ENCODE measurements at regions not wholly inside any gene's neighbourhood (a gene's known extent, or its start where the extent isn't known, plus 50 kb on each side); places are given as distances from the start of the nearest gene placed in this dataset.

GRCh38 chr16:87185308-87185707, 131.9 kb downstream of the C16orf95 start:
- ATAC-seq (no peak), DNase-seq (no peak)
- Histone ChIP-seq H3K4me3 (no peak overlapping the region), H3K36me3 (ENCODE audit: low read depth) (no peaks in the 10 kb centered on the region), H3K4me1 (ENCODE audit: low read depth) (no peaks in the 10 kb centered on the region), H3K9me3 (peaks cover 4% of the 10 kb centered on the region)
- intact Hi-C loops (cut with DNase I, micrococcal nuclease) = no loop called here
- TF ChIP-seq, protein P1, sequence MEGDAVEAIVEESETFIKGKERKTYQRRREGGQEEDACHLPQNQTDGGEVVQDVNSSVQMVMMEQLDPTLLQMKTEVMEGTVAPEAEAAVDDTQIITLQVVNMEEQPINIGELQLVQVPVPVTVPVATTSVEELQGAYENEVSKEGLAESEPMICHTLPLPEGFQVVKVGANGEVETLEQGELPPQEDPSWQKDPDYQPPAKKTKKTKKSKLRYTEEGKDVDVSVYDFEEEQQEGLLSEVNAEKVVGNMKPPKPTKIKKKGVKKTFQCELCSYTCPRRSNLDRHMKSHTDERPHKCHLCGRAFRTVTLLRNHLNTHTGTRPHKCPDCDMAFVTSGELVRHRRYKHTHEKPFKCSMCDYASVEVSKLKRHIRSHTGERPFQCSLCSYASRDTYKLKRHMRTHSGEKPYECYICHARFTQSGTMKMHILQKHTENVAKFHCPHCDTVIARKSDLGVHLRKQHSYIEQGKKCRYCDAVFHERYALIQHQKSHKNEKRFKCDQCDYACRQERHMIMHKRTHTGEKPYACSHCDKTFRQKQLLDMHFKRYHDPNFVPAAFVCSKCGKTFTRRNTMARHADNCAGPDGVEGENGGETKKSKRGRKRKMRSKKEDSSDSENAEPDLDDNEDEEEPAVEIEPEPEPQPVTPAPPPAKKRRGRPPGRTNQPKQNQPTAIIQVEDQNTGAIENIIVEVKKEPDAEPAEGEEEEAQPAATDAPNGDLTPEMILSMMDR (IDR thresholded peaks at IDR 0.05) = no peak

DNA sequence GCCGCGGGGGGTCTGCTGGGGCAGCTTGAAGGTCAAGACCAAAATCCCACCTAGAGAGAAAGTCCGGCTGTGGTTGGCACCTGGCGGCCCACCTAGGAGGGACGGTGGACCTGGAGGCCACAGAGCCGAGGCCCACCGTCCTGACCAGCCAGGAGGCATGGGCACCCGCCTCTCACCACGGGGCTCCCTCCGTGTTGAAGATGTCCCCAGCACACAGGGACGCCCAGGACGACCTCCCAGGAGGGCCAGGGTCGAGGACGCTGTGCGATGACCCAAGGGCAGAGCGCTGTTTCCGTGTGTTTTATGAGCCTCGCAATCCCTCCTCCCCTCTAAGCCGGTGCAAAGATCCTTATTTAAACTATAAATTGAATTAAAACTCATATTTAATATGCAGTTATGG, 131.2 kb downstream of the C16orf95 start:
- H3K36me3 ChIP-seq (ENCODE audit: low read depth) = no peaks in the 10 kb centered on the region
- H3K9me3 ChIP-seq = peaks cover 10% of the 10 kb centered on the region
- H3K4me1 ChIP-seq (ENCODE audit: low read depth) = no peaks in the 10 kb centered on the region
- ATAC-seq = no peak
- TF ChIP-seq, protein P1 (IDR thresholded peaks at IDR 0.05) = no peak
- DNase-seq = no peak
- no peak overlapping the region for H3K4me3 ChIP-seq
- intact Hi-C loops (cut with DNase I, micrococcal nuclease) = no loop called here

GRCh38 chr16:87186446-87186845, 130.7 kb downstream of the C16orf95 start:
- H3K9me3 ChIP-seq = peaks cover 10% of the 10 kb centered on the region
- no peak overlapping the region for H3K4me3 ChIP-seq
- intact Hi-C loops (cut with DNase I, micrococcal nuclease) = no loop called here
- TF ChIP-seq, protein P1 (IDR thresholded peaks at IDR 0.05) = no peak
- ATAC-seq = no peak
- no peak for DNase-seq
- no peaks in the 10 kb centered on the region for H3K36me3 ChIP-seq (ENCODE audit: low read depth)
- H3K4me1 ChIP-seq (ENCODE audit: low read depth) = no peaks in the 10 kb centered on the region

DNA sequence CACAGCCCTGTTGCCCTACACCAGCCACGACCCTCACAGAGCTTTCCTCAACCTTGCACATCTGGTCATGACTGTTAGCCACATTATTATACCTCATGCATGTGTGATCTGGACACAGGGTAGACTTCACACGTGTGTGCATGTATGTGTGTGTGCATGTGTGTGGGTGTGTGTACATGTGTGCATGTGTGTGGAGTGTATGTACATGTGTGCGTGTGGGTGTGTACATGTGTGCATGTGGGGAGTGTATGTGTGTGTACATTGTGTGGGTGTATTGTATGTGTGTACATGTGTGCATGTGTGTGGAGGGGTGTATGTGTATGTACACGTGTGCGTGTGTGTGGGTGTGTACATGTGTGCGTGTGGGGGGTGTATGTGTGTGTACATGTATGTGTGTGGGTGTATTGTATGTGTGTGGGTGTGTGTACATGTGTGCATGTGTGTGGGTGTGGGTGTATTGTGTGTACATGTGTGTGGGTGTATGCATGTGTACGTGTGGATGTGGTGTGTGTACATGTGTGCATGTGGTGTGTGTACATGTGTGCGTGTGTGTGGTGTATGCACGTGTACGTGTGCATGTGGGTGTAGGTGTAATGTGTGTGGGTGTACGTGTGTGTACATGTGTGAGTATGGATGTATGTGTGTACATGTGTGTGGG, 130.2 kb downstream of the C16orf95 start:
- ATAC-seq (no peak), DNase-seq (no peak)
- no peaks in the 10 kb centered on the region for H3K4me1 ChIP-seq (ENCODE audit: low read depth)
- TF ChIP-seq, protein P1 (IDR thresholded peaks at IDR 0.05) = no peak
- intact Hi-C loops (cut with DNase I, micrococcal nuclease) = no loop called here
- peaks cover 10% of the 10 kb centered on the region for H3K9me3 ChIP-seq
- H3K4me3 ChIP-seq = no peak overlapping the region
- no peaks in the 10 kb centered on the region for H3K36me3 ChIP-seq (ENCODE audit: low read depth)

DNA sequence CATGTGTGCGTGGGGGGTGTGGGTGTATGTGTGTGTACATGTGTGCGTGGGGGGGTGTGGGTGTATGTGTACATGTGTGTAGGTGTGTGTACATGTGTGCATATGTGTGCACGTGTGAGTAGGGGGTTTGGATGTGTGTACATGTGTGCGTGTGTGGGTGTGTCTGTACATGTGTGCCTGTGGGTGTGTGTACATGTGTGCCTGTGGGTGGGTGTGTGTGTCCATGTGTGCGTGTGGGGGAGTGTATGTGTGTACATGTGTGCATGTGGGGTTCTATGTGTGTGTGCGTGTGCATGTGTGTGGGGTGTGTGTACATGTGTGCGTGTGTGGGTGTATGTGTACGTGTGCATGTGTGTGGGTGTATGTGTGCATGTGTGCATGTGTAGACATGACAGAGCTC, 129.1 kb downstream of the C16orf95 start:
- intact Hi-C loops (cut with DNase I, micrococcal nuclease) = no loop called here
- no peak for ATAC-seq
- peaks cover 10% of the 10 kb centered on the region for H3K9me3 ChIP-seq
- TF ChIP-seq, protein P1 (IDR thresholded peaks at IDR 0.05) = no peak
- no peaks in the 10 kb centered on the region for H3K4me1 ChIP-seq (ENCODE audit: low read depth)
- H3K4me3 ChIP-seq = no peak overlapping the region
- H3K36me3 ChIP-seq (ENCODE audit: low read depth) = no peaks in the 10 kb centered on the region
- DNase-seq = no peak

- H3K4me1 ChIP-seq (ENCODE audit: low read depth) = no peaks in the 10 kb centered on the region
- DNase-seq = no peak
- no peak overlapping the region for H3K4me3 ChIP-seq
- intact Hi-C loops (cut with DNase I, micrococcal nuclease) = no loop called here
- H3K36me3 ChIP-seq (ENCODE audit: low read depth) = no peaks in the 10 kb centered on the region
- TF ChIP-seq, protein P1 (IDR thresholded peaks at IDR 0.05) = no peak
- no peak for ATAC-seq
- H3K9me3 ChIP-seq = peaks cover 10% of the 10 kb centered on the region
Observed at GRCh38 chr16:87189426-87189825, 127.8 kb downstream of the C16orf95 start.

Measured in mucosa of descending colon (tissue), 3 donors.